ENCODE measurements at regions not wholly inside any gene's neighbourhood (a gene's known extent, or its start where the extent isn't known, plus 50 kb on each side); places are given as distances from the start of the nearest gene placed in this dataset.
"Not testable (repeated sequence)": the region's sequence is repeated elsewhere in the genome, so short reads cannot be mapped to it uniquely, and the experiment has no call there.

DNA sequence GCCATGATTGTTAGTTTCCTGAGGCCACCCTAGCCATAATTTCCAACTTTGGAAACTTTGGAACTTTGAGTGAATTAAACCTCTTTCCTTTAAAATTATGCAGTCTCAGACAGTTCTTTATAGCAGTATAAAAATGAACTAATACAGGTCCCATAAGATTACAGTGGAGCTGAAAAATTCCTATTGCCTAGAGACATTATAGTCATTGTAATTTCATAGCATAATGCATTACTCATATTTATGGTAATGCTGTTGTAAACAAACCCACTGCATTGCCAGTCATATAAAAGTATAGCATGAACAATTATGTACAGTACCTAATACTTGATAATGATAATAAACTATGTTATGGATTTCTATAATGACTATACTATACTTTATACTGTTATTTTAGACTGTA is 88.0 kb upstream of the TMEM229A start:
- no peak overlapping the region for H3K27ac ChIP-seq
- TF ChIP-seq, protein P1, sequence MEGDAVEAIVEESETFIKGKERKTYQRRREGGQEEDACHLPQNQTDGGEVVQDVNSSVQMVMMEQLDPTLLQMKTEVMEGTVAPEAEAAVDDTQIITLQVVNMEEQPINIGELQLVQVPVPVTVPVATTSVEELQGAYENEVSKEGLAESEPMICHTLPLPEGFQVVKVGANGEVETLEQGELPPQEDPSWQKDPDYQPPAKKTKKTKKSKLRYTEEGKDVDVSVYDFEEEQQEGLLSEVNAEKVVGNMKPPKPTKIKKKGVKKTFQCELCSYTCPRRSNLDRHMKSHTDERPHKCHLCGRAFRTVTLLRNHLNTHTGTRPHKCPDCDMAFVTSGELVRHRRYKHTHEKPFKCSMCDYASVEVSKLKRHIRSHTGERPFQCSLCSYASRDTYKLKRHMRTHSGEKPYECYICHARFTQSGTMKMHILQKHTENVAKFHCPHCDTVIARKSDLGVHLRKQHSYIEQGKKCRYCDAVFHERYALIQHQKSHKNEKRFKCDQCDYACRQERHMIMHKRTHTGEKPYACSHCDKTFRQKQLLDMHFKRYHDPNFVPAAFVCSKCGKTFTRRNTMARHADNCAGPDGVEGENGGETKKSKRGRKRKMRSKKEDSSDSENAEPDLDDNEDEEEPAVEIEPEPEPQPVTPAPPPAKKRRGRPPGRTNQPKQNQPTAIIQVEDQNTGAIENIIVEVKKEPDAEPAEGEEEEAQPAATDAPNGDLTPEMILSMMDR (conservative IDR thresholded peaks at IDR 0.05) = no peak

DNA sequence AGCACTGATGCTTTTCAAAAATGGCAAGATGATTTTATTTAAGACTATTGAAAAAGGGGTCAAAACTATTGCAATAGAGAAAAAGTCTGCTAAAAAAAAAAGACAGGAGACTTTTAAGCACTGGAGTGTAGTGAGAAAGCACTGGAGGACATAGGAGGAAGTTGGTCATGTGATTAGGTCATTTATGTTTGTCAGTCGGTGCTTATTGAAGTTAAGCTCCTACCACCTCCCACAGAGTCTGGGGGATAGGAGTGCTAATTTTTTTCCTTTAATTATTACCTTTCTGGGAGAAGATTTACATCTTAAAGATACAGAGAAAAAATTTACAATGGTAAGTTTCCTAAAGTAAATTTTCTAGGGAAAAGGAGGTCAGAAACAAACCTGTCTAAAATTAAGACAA is 80.2 kb upstream of the TMEM229A start:
- TF ChIP-seq, protein P1 (conservative IDR thresholded peaks at IDR 0.05) = no peak
- H3K27ac ChIP-seq = no peak overlapping the region

DNA sequence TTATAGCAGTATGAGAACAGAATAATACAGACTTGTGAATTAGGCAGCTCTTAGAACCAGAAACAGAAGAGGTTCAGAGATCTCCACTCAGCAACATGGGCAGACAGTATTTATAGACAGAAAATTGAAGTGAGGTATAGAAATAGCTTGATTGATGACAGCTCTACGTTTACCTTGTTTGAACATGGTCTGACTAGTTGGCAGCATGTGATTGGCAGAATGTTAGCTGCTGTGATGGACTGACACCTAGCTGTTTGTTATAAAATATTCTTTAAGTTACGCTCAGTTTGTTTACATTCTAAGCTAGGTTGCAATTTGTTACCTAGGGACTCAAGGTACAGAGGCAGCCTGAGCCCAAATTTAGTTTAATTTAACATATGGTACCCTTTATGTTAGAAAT is 73.7 kb upstream of the TMEM229A start:
- no peak overlapping the region for H3K27ac ChIP-seq
- TF ChIP-seq, protein P1 (conservative IDR thresholded peaks at IDR 0.05) = peak; percentile 32; the same call in 1 of the 2 replicates

DNA sequence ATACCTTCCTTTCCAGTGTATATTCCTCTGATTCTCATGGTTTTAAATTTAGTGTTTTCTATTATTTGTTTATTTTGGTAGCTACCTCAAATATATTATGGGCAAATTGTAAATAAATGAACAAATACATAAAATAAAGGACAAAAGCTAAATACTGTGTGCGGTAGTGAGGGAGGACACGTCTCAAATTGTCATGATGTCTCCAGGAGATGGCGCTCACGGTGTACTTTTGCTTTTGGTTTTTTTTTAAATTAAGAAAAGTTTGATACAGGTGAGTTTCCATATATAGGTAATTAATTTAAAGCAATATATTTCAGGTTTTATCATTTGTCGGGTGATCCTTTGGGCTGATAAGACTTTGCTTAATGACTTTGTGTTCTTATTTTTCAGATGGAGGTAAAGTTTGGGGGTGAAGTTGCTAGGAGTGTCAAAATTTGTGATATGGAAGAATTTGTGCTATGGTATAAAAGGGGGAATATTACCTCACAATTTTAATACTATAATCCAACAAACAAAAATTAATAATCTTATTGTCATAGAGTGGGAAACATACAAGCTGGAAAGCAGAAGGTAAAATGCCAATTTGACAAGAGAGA is 68.4 kb upstream of the TMEM229A start:
- H3K27ac ChIP-seq = no peak overlapping the region
- TF ChIP-seq, protein P1 (conservative IDR thresholded peaks at IDR 0.05) = peak; percentile 78

DNA sequence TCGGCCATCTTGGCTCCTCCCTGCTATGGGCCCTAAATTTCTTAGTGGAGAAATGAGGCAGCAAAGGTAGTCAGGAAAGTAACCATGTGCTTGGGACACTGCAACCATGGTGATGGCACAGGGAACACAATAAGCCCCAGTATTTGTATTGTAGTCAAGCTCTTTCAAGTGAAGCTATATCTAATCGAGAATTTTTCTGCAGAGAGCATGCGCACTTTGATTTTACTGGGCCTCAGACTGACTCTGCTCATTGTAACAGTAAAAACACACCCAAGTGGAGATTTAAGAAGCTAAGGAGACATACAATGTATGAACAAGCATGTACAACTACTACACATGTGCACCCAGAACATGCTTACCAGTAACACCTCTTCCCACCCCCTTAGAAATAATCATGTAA is 67.3 kb upstream of the TMEM229A start:
- no peak overlapping the region for H3K27ac ChIP-seq

DNA sequence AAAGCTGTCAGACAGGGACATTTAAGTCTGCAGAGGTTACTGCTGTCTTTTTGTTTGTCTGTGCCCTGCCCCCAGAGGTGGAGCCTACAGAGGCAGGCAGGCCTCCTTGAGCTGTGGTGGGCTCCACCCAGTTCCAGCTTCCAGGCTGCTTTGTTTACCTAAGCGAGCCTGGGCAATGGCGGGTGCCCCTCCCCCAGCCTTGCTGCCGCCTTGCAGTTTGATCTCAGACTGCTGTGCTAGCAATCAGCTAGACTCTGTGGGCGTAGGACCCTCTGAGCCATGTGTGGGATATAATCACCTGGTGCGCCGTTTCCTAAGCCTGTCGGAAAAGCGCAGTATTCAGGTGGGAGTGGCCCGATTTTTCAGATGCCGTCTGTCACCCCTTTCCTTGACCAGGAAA is 66.7 kb upstream of the TMEM229A start:
- not testable (repeated sequence) for H3K27ac ChIP-seq

More for the DNA sequence above, 67.3 kb upstream of the TMEM229A start:
- TF ChIP-seq, protein P1 (conservative IDR thresholded peaks at IDR 0.05) = no peak

DNA sequence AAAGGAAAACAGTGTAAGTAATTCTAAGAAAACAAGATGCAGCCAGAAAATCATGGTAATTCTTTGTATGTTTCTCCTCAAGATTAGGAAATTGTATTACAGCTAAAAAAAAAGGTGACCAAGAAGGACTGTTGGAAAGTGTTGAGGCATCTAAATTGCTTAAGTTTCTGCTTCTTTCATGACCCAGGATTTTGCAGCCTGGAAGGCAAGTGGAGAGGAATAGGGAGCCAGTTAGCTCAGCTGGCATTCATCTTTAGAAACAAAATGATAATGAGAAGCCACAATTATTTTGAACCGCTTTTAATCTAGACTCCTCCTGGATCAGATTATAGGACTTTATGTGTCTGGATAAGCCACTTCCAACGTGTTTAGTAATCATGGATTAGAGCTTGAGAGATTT is 56.8 kb upstream of the TMEM229A start:
- TF ChIP-seq, protein P1 (conservative IDR thresholded peaks at IDR 0.05) = no peak
- H3K27ac ChIP-seq = no peak overlapping the region

DNA sequence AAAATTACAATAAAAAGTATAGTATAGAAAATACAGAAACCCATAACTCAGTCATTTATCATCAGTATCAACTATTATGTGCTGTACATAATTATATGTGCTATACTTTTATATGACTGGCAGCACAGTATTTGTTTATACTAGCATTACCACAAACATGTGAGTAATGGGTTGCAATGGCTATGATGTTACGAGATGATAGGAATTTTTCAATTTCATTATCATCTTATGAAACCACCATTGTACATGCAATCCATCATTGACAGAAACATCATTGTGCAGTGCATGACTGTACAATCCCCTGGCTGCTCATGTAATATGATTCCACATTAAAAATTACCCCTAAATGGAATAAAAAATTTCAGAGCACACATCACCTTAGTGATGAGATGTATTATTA is 55.7 kb upstream of the TMEM229A start:
- TF ChIP-seq, protein P1 (conservative IDR thresholded peaks at IDR 0.05) = no peak
- H3K27ac ChIP-seq = no peak overlapping the region
